Loucy (cell line): ENCODE measurements at regions not wholly inside any gene's neighbourhood (a gene's known extent, or its start where the extent isn't known, plus 50 kb on each side); places are given as distances from the start of the nearest gene placed in this dataset.

Experiments used
- EZH2phosphoT487 ChIP-seq: fragments of 200-600 bp; IDR thresholded peaks from 2 replicates; pipeline ENCODE4 v1.6.1; 2018; ENCODE audit warnings: antibody characterized with exemption, mild to moderate bottlenecking, moderate library complexity, borderline replicate concordance
- TF ChIP-seq, protein P1 (sequence below): fragments of 200-600 bp; sonication (generic); conservative IDR thresholded peaks from 2 replicates; pipeline ENCODE4 v1.5.1; 2014; ENCODE audit warnings: mild to moderate bottlenecking, antibody characterized with exemption, low read length

DNA sequence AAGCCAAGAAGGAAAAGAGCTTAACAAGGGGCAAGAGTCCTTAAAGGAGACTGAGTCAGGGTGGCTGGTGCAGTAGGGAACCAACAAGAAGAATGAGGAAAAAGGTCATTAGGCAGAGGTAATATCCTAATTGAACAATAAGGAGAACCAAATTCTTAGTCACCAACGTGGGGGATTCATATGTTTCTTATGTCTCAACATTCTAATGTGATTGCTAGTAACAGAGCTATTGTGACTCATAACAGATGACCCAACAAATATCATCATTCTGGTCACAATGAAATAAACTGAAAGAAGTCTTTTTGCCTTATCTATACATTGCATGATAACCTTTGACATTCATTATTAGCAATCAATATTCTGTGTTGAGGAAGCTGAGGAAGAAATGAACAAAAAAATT lies 101.6 kb downstream of the RAP2A start:
- TF ChIP-seq, protein P1, sequence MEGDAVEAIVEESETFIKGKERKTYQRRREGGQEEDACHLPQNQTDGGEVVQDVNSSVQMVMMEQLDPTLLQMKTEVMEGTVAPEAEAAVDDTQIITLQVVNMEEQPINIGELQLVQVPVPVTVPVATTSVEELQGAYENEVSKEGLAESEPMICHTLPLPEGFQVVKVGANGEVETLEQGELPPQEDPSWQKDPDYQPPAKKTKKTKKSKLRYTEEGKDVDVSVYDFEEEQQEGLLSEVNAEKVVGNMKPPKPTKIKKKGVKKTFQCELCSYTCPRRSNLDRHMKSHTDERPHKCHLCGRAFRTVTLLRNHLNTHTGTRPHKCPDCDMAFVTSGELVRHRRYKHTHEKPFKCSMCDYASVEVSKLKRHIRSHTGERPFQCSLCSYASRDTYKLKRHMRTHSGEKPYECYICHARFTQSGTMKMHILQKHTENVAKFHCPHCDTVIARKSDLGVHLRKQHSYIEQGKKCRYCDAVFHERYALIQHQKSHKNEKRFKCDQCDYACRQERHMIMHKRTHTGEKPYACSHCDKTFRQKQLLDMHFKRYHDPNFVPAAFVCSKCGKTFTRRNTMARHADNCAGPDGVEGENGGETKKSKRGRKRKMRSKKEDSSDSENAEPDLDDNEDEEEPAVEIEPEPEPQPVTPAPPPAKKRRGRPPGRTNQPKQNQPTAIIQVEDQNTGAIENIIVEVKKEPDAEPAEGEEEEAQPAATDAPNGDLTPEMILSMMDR, result no peak
- no peak for TF ChIP-seq EZH2phosphoT487
